OCI-LY7 (cell line): ENCODE measurements at regions not wholly inside any gene's neighbourhood (a gene's known extent, or its start where the extent isn't known, plus 50 kb on each side); places are given as distances from the start of the nearest gene placed in this dataset.

Experiments used
- BruUV-seq: library from RNA; stranded (reverse); fragments of 400-500 nt; replicated peaks from 2 replicates; lab custom pipeline; 2021; lab: Mats Ljungman, UMichigan
- CTCF ChIA-PET: fragments of 300-600 bp; sonication (Branson Sonifier 250); formaldehyde crosslinking; loops from one replicate; lab custom pipeline; 2022; ENCODE audit warnings: antibody characterized with exemption; ENCODE audit not compliant: unreplicated experiment; lab: Charles Lee
- POLR2A ChIA-PET: fragments of 300-600 bp; sonication (Branson Sonifier 250); formaldehyde crosslinking; loops from one replicate; lab custom pipeline; 2022; ENCODE audit warnings: antibody characterized with exemption; lab: Charles Lee
- DNase-seq: peaks from one replicate; pipeline ENCODE4 v3.0.0-alpha.2; 2015; ENCODE audit warnings: low spot score
- H2AFZ ChIP-seq: fragments of 200-600 bp; sonication (generic), shearing (Covaris generic); 2 replicates; pipeline ENCODE4 v1.6.1; 2014; ENCODE audit warnings: mild to moderate bottlenecking, antibody characterized with exemption, low read length, moderate library complexity
- H3K27ac ChIP-seq: fragments of 200-600 bp; sonication (generic); 2 replicates; pipeline ENCODE4 v1.5.1; 2014; ENCODE audit warnings: mixed run types, low read depth, mild to moderate bottlenecking, moderate library complexity, low read length, inconsistent platforms; ENCODE audit not compliant: poor library complexity, severe bottlenecking
- H3K36me3 ChIP-seq: fragments of 200-600 bp; sonication (generic); 2 replicates; pipeline ENCODE4 v1.6.1; 2014; ENCODE audit warnings: mild to moderate bottlenecking, antibody characterized with exemption, low read length, moderate library complexity, mixed read lengths; ENCODE audit not compliant: insufficient read depth
- H3K4me1 ChIP-seq: fragments of 200-600 bp; sonication (generic); 2 replicates; pipeline ENCODE4 v1.5.1; 2014; ENCODE audit warnings: mild to moderate bottlenecking, low read length; ENCODE audit not compliant: insufficient read depth, poor library complexity, severe bottlenecking
- H3K4me2 ChIP-seq: fragments of 200-600 bp; sonication (generic); 2 replicates; pipeline ENCODE4 v1.6.1; 2014; ENCODE audit warnings: mild to moderate bottlenecking, low read length
- H3K4me3 ChIP-seq: fragments of 200-600 bp; sonication (generic); 2 replicates; pipeline ENCODE4 v1.5.1; 2014; ENCODE audit warnings: mild to moderate bottlenecking, low read depth, low read length; ENCODE audit not compliant: poor library complexity, severe bottlenecking
- H3K79me2 ChIP-seq: fragments of 200-600 bp; sonication (generic); 2 replicates; pipeline ENCODE4 v1.6.1; 2016; ENCODE audit warnings: low read depth, mild to moderate bottlenecking, low read length, moderate library complexity, mixed read lengths; ENCODE audit not compliant: insufficient read depth
- H3K9me2 ChIP-seq: fragments of 200-600 bp; sonication (generic); 2 replicates; pipeline ENCODE4 v1.6.1; 2016; ENCODE audit warnings: mild to moderate bottlenecking, low read length, mixed read lengths; ENCODE audit not compliant: insufficient read depth
- H3K9me3 ChIP-seq: fragments of 200-600 bp; sonication (generic); 2 replicates; pipeline ENCODE4 v1.6.1; 2014; ENCODE audit warnings: mild to moderate bottlenecking, mixed run types, low read length, mixed read lengths
- H4K20me1 ChIP-seq: fragments of 200-600 bp; sonication (generic); 2 replicates; pipeline ENCODE4 v1.6.1; 2014; ENCODE audit warnings: mild to moderate bottlenecking, antibody characterized with exemption, low read length, moderate library complexity, mixed read lengths; ENCODE audit not compliant: insufficient read depth
- CTCF ChIP-seq: fragments of 200-600 bp; sonication (generic); conservative IDR thresholded peaks from 2 replicates; pipeline ENCODE4 v1.5.1; 2014; ENCODE audit warnings: mild to moderate bottlenecking, antibody characterized with exemption, low read length, moderate library complexity, mixed read lengths
- EZH2phosphoT487 ChIP-seq: fragments of 200-600 bp; sonication (generic); IDR thresholded peaks from 2 replicates; pipeline ENCODE4 v1.6.1; 2018; ENCODE audit warnings: low read depth, borderline replicate concordance, mild to moderate bottlenecking, mixed run types, antibody characterized with exemption, low read length, moderate library complexity, mixed read lengths
- intact Hi-C: fragments of 100-400 bp; cut with micrococcal nuclease; formaldehyde crosslinking; loops from one replicate; pipeline ENCODE4 v1.10.0; 2022; ENCODE audit not compliant: unreplicated experiment

DNA sequence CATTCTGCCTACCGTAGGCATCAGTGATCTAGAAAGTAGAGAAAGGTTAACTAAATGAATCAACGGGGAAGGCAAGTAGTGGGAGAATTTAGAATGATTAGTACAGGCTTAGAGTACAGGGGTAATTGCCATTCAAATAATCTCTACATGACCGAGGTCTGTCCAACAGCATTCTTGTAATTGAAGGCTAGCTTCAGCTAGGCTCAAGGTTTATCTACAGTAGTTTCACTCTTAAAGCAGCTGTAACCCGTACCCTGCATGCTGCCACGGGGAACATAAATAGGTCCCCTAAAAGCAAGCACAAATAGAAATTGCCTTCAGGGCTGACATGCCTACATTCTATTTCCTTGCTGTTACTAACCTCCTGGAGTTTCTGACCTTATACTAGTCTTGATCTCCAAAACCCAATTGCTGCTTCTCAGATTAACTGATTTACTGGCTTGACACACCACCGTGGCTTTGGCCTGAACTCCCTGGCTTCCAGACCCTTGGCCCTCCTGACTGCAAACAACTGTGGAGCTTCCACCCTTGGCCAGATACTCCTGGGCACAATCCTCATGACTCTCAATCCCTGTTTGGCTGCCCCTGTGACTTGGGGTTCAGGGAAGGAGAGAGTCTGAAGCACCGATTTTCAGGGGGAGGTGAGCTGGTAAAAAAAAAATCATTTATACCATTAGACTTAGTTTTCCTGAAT lies 242.1 kb upstream of the FOXN3 start:
- no peaks in the 10 kb centered on the region for H3K4me1 ChIP-seq
- no peaks in the 10 kb centered on the region for H4K20me1 ChIP-seq
- intact Hi-C loops, result no loop called here
- no peaks in the 10 kb centered on the region for H3K36me3 ChIP-seq
- no peak overlapping the region for H3K27ac ChIP-seq
- ChIA-PET CTCF (interaction anchor here (0.5 to 0.9 kb wide), 2 partner anchors 48 to 376 kb away, joined by 3 to 9 read pairs; no protein-coding TSS in a partner anchor), POLR2A (interaction anchor here (1.1 kb wide), 1 partner anchor 15 kb away, joined by 5 read pairs; no protein-coding TSS in a partner anchor)
- no peak overlapping the region for H3K4me3 ChIP-seq
- no peak for DNase-seq
- H3K9me3 ChIP-seq, result peaks cover 6% of the 10 kb centered on the region; the same call in 1 of the 2 replicates
- no peak overlapping the region for H3K4me2 ChIP-seq
- BruUV-seq, result no TSS peak
- TF ChIP-seq EZH2phosphoT487, result no peak
- no peak for TF ChIP-seq CTCF
- H3K79me2 ChIP-seq, result no peaks in the 10 kb centered on the region
- H2AFZ ChIP-seq, result no peak overlapping the region
- no peaks in the 10 kb centered on the region for H3K9me2 ChIP-seq

GRCh38 chr14:89657014-89657413 lies 240.0 kb upstream of the FOXN3 start:
- Histone ChIP-seq H3K9me2 (no peaks in the 10 kb centered on the region), H3K4me2 (no peak overlapping the region), H3K79me2 (no peaks in the 10 kb centered on the region), H4K20me1 (no peaks in the 10 kb centered on the region), H3K4me3 (no peak overlapping the region), H3K9me3 (peaks cover 6% of the 10 kb centered on the region; the same call in 1 of the 2 replicates), H3K36me3 (no peaks in the 10 kb centered on the region), H3K4me1 (no peaks in the 10 kb centered on the region), H3K27ac (no peak overlapping the region), H2AFZ (no peak overlapping the region)
- no TSS peak for BruUV-seq
- intact Hi-C loops, result no loop called here
- DNase-seq, result no peak
- POLR2A ChIA-PET, result interaction anchor here (0.7 kb wide), 2 partner anchors 16 to 531 kb away, joined by 3 read pairs; no protein-coding TSS in a partner anchor
- CTCF ChIA-PET, result no interaction called here
- TF ChIP-seq EZH2phosphoT487 (no peak), CTCF (no peak)

DNA sequence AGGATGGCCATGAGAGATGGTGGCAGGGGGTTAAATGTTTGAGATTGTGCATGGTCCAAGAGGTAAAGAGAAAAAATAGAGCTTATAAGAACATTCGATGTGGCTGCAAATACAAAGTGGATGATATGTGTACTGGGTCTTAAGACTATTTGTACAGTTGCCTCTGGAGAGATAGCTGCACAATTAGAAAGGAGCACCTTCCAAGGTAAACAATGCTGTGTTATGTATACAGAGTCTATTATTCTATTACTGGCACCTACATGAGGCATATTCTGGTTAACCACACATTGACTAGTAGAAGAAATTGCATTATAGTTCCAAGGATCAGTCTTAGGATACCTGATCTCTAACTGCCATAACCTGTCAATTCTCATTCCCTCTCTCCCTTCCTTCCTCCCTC lies 238.0 kb upstream of the FOXN3 start:
- H3K4me1 ChIP-seq, result no peaks in the 10 kb centered on the region
- POLR2A ChIA-PET, result interaction anchor here (1.0 kb wide), 1 partner anchor 45 kb away, joined by 3 read pairs; no protein-coding TSS in a partner anchor
- no peaks in the 10 kb centered on the region for H3K9me2 ChIP-seq
- no peak overlapping the region for H3K4me2 ChIP-seq
- no TSS peak for BruUV-seq
- H3K4me3 ChIP-seq, result no peak overlapping the region
- H4K20me1 ChIP-seq, result no peaks in the 10 kb centered on the region
- TF ChIP-seq CTCF (no peak), EZH2phosphoT487 (no peak)
- CTCF ChIA-PET, result no interaction called here
- DNase-seq, result no peak
- no peaks in the 10 kb centered on the region for H3K79me2 ChIP-seq
- intact Hi-C loops, result no loop called here
- peaks cover 6% of the 10 kb centered on the region; the same call in 1 of the 2 replicates for H3K9me3 ChIP-seq
- H2AFZ ChIP-seq, result no peak overlapping the region
- no peaks in the 10 kb centered on the region for H3K36me3 ChIP-seq
- no peak overlapping the region for H3K27ac ChIP-seq
